Suppressor macrophage (primary cell): ENCODE measurements at regions not wholly inside any gene's neighbourhood (a gene's known extent, or its start where the extent isn't known, plus 50 kb on each side); places are given as distances from the start of the nearest gene placed in this dataset.
"Not testable (repeated sequence)": the region's sequence is repeated elsewhere in the genome, so short reads cannot be mapped to it uniquely, and the experiment has no call there.

Experiments used
- DNase-seq, 4 experiments: peaks; one replicate each; pipeline ENCODE4 v3.0.0-alpha.2; 2020 to 2022

- not testable (repeated sequence) for DNase-seq
These were observed 76.9 kb upstream of the HNRNPA1L2 start for GRCh38 chr13:52565324-52565723.

- peak; percentile 18 to 75 (median 40) for DNase-seq
These were observed 72.2 kb upstream of the HNRNPA1L2 start for GRCh38 chr13:52569904-52570602.

GRCh38 chr13:52571163-52571562 is 71.1 kb upstream of the HNRNPA1L2 start:
- not testable (repeated sequence) for DNase-seq

GRCh38 chr13:52582962-52583361 is 59.3 kb upstream of the HNRNPA1L2 start:
- not testable (repeated sequence) for DNase-seq
